Prostate gland (tissue), 2 donors: ENCODE measurements at regions not wholly inside any gene's neighbourhood (a gene's known extent, or its start where the extent isn't known, plus 50 kb on each side); places are given as distances from the start of the nearest gene placed in this dataset.

ENCODE experiments used
- DNase-seq: peaks from one replicate; pipeline ENCODE4 v3.0.0-alpha.2; 2019; ENCODE audit warnings: low spot score
- H3K27ac ChIP-seq, 2 donors: fragments of 200-600 bp; sonication (generic); 2 replicates each; pipeline ENCODE4 v1.5.1; 2017 to 2019
- H3K27me3 ChIP-seq: fragments of 200-600 bp; sonication (generic); replicated peaks from 2 replicates; pipeline ENCODE4 v1.5.1; 2019; ENCODE audit not compliant: insufficient read depth
- H3K36me3 ChIP-seq, 2 donors: fragments of 200-600 bp; sonication (generic); 1 replicate in 1 of 2; 2 replicates in 1 of 2; pipeline versions ENCODE4 v1.5.1 to v1.8.1; 2017 to 2019
- H3K4me1 ChIP-seq: fragments of 200-600 bp; sonication (generic); replicated peaks from 2 replicates; pipeline ENCODE4 v1.5.1; 2019
- H3K4me3 ChIP-seq, 2 donors: fragments of 200-600 bp; sonication (generic); 2 replicates each; pipeline ENCODE4 v1.5.1; 2017 to 2019
- H3K9me3 ChIP-seq: fragments of 200-600 bp; sonication (generic); 2 replicates; pipeline ENCODE4 v1.5.1; 2017
- CTCF ChIP-seq, 4 experiments: fragments of 200-600 bp in 2 of 4; fragments of 450-650 bp in 2 of 4; sonication (generic) in 2 of 4; IDR thresholded peaks; 1 replicate in 3 of 4; 2 replicates in 1 of 4; pipeline ENCODE4 v1.5.1; 2016 to 2019; ENCODE audit warnings: antibody characterized with exemption in 4 of 4, mild to moderate bottlenecking in 2 of 4, moderate library complexity in 2 of 4
- POLR2A ChIP-seq: fragments of 450-650 bp; IDR thresholded peaks from one replicate; pipeline ENCODE4 v1.6.1; 2016; ENCODE audit warnings: antibody characterized with exemption, mild to moderate bottlenecking
- POLR2AphosphoS5 ChIP-seq: sonication (generic); formaldehyde crosslinking; IDR thresholded peaks from one replicate; pipeline ENCODE4 v1.6.1; 2017; ENCODE audit warnings: antibody characterized with exemption
- WGBS: methylation state at CpG from one replicate; pipeline ENCODE4 v1.1.5; 2018; 5-methylcytosine and 5-hydroxymethylcytosine counted together
- intact Hi-C: fragments of 100-400 bp; cut with DNase I; formaldehyde crosslinking; loops from one replicate; pipeline ENCODE4 v1.14.2; 2022

- intact Hi-C loops = no loop called here
- no peaks in the 10 kb centered on the region for H3K27me3 ChIP-seq
- TF ChIP-seq POLR2A (no peak), CTCF (IDR thresholded peaks at IDR 0.05) (no peak), POLR2AphosphoS5 (no peak)
- no peak overlapping the region for H3K27ac ChIP-seq
- 58% methylated on average over 5 of the region's 5 CpGs for WGBS
- H3K36me3 ChIP-seq = no peaks in the 10 kb centered on the region
- no peak for DNase-seq
- no peak overlapping the region for H3K4me3 ChIP-seq
- H3K9me3 ChIP-seq = no peaks in the 10 kb centered on the region
- H3K4me1 ChIP-seq = no peaks in the 10 kb centered on the region
Observed at GRCh38 chr2:150129921-150130575, 357.4 kb downstream of the RND3 start.

GRCh38 chr2:150127995-150128394, 359.5 kb downstream of the RND3 start:
- 87% methylated on average over 4 of the region's 4 CpGs for WGBS
- H3K4me3 ChIP-seq = no peak overlapping the region
- no peak overlapping the region for H3K27ac ChIP-seq
- no peak for DNase-seq
- no peaks in the 10 kb centered on the region for H3K9me3 ChIP-seq
- no peaks in the 10 kb centered on the region for H3K27me3 ChIP-seq
- no peak for TF ChIP-seq POLR2A
- no peak for TF ChIP-seq POLR2AphosphoS5
- TF ChIP-seq CTCF (IDR thresholded peaks at IDR 0.05) = no peak
- intact Hi-C loops = no loop called here
- H3K36me3 ChIP-seq = no peaks in the 10 kb centered on the region
- H3K4me1 ChIP-seq = no peaks in the 10 kb centered on the region

- H3K9me3 ChIP-seq = no peaks in the 10 kb centered on the region
Observed at GRCh38 chr2:150127346-150127990, 360.0 kb downstream of the RND3 start.

GRCh38 chr2:150126839-150127238, 360.6 kb downstream of the RND3 start:
- no peaks in the 10 kb centered on the region for H3K27me3 ChIP-seq
- TF ChIP-seq POLR2A = no peak
- TF ChIP-seq CTCF (IDR thresholded peaks at IDR 0.05) = no peak
- TF ChIP-seq POLR2AphosphoS5 = no peak
- H3K9me3 ChIP-seq = no peaks in the 10 kb centered on the region
- 86% methylated on average over 2 of the region's 2 CpGs for WGBS
- intact Hi-C loops = no loop called here
- DNase-seq = no peak
- H3K27ac ChIP-seq = no peak overlapping the region
- no peaks in the 10 kb centered on the region for H3K36me3 ChIP-seq
- H3K4me1 ChIP-seq = no peaks in the 10 kb centered on the region
- no peak overlapping the region for H3K4me3 ChIP-seq

More at GRCh38 chr2:150127346-150127990, 360.0 kb downstream of the RND3 start:
- DNase-seq = no peak
- TF ChIP-seq CTCF (IDR thresholded peaks at IDR 0.05) (no peak), POLR2AphosphoS5 (no peak), POLR2A (no peak)
- no peaks in the 10 kb centered on the region for H3K36me3 ChIP-seq
- WGBS = 95% methylated on average over 6 of the region's 6 CpGs
- intact Hi-C loops = no loop called here
- no peaks in the 10 kb centered on the region for H3K27me3 ChIP-seq
- no peak overlapping the region for H3K27ac ChIP-seq
- no peaks in the 10 kb centered on the region for H3K4me1 ChIP-seq
- no peak overlapping the region for H3K4me3 ChIP-seq
